Tibial nerve (tissue), 4 donors: ENCODE measurements at regions not wholly inside any gene's neighbourhood (a gene's known extent, or its start where the extent isn't known, plus 50 kb on each side); places are given as distances from the start of the nearest gene placed in this dataset.

Experiments
- CTCF ChIP-seq, 5 experiments: fragments of 200-600 bp in 3 of 5; fragments of 450-650 bp in 2 of 5; sonication (generic) in 3 of 5; IDR thresholded peaks; one replicate each; pipeline ENCODE4 v1.5.1; 2016 to 2019; ENCODE audit warnings: antibody characterized with exemption in 5 of 5, mild to moderate bottlenecking in 3 of 5, moderate library complexity in 2 of 5
- EP300 ChIP-seq, 2 donors: sonication (generic); formaldehyde crosslinking; IDR thresholded peaks; one replicate each; pipeline ENCODE4 v1.6.1; 2017; ENCODE audit warnings: antibody characterized with exemption in 2 of 2, mild to moderate bottlenecking in 1 of 2
- POLR2A ChIP-seq, 2 donors: fragments of 450-650 bp; IDR thresholded peaks; one replicate each; pipeline ENCODE4 v1.6.1; 2017; ENCODE audit warnings: antibody characterized with exemption in 2 of 2, mild to moderate bottlenecking in 2 of 2, moderate library complexity in 2 of 2

GRCh38 chr5:111672099-111672498, 84.9 kb downstream of the NREP start:
- TF ChIP-seq CTCF (IDR thresholded peaks at IDR 0.05), result no peak
- TF ChIP-seq POLR2A (IDR thresholded peaks at IDR 0.05), result no peak
- TF ChIP-seq EP300 (IDR thresholded peaks at IDR 0.05), result no peak
